HTR-8/SVneo (cell line): ENCODE measurements at regions not wholly inside any gene's neighbourhood (a gene's known extent, or its start where the extent isn't known, plus 50 kb on each side); places are given as distances from the start of the nearest gene placed in this dataset.
"Not testable (repeated sequence)": the region's sequence is repeated elsewhere in the genome, so short reads cannot be mapped to it uniquely, and the experiment has no call there.

ENCODE experiments used
- DNase-seq: peaks from one replicate; pipeline ENCODE4 v3.0.0; 2011; ENCODE audit warnings: low spot score, mixed read lengths; ENCODE audit not compliant: insufficient read length
- FAIRE-seq: peaks from 2 replicates; lab custom pipeline; 2011; peaks lifted over from hg19 to GRCh38; lab: Jason Lieb, UNC

DNA sequence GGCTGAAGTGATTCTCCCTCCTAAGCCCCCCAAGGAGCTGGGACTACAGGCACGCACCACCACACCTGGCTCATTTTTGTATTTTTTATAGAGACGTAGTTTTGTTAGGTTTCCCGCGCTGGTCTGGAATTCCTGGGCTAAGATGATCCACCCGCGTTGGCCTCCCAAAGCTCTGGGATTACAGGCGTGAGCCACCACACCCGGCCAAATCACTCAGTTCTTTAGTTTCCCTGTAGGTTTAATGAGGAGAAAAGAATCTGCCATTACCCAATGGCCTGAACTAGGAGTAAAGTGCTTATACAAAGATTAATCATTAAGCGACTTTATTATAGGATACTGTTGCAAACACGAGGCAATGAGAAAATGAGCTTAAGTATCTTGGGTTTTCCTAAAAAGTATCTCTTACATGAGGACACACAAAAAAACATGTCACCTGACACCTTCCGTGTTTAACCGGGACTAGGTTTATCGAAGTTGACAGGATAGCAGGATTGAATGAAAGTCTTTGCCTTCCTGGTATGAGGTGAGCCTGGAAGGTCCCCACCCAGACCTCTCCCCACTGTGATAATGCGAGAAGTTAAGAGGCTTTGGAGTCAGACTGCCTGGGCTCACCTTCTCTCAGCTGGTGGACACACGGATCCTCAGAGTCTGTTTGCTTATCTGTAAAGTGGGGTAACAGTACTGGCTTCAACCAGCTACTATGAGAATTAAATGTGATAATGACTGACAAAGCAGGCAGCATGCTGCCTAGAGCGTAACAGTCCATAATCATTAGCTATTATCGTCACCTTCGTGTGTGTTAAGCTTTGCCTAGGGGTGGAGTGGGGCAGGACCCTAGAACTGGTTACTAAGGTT, 133.5 kb upstream of the KRAS start:
- FAIRE-seq (no peak), DNase-seq (no peak)

DNA sequence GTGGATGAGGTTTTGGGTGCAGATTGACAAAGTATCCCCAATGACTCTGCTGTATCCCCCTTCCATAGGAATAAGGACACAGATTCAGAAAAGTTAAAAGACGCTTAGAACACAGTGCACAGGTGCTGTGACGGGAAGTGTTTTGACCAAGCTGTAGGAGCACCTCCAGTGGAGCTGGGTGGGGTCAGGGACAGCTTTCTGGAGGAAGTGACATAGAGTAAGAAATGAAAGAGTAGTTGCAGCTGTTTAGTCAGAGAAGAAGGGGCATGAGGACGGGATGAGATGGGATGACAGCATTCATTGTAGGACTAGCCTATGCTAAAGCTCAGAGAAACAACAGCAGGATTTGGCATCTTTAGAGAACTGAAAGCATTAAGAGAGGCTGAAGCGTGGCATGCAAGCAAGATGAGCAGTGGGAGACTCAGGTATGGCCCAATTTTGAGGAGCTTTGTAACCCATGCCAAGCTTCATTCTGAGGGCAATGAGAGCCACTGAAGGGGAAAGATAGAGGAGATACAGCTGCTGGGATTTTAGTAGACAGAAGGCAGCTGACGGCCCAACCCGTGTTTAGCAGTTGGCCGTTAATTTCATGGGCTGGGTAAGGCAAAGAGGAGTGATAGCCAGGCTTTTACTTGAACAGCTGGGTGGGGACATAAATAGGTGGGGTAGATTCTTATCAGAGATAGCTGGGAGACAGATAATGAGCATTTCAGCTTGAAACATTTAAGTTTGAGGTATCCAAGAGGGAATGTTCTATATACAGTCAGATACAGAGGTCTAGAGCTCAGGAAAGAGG, 131.8 kb upstream of the KRAS start:
- DNase-seq (no peak), FAIRE-seq (no peak)

DNA sequence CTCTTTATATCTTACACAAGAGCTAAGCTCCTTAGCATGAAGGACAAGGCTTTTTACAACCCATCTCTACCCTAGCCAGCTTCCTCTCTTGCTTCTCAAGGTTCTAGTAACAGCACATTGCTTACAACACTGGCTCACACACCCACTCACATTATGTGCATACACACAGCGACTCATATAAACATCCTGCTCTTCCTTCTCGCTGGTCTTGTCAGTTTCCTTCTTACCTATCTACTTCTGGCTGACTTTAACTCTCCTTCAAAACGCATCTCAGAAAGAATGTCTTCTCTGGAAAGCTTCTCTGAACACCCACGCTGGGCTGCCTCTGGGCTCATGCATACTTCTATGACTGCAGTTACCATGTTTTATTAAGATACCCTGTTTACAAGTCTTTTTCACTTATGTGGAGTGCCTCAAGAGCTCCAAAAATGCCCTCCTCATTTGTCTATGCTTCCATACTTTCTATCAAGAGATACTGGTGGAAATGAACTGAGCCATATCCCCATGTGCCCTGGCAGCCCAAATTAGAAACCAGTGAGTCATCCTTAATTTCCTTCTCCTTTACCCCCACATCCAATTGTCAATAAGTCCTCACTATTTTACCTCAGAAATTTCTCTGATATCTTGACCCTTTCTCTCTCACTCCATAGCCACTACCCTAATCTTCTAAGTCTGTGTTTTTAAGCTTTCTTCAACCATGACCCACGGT, 126.9 kb upstream of the KRAS start:
- no peak for DNase-seq
- FAIRE-seq: peak; percentile 49

DNA sequence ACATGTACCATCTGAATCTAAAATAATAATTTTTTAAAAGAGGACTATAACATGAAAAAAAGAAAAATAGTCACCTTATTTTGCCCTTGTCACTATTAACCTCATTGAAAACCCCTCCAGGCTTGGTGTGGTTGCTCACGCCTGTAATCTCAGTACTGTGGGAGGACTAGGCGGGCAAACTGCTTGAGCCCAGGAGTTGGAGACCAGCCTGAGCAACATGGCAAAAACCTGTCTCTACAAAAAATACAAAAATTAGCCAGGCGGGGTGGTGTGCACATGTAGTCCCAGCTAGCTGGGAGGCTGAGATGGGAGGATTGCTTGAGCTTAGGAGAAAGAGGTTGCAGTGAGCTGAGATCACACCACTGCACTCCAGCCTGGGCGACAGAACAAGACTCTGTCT, 126.3 kb upstream of the KRAS start:
- FAIRE-seq (no peak), DNase-seq (no peak)

DNA sequence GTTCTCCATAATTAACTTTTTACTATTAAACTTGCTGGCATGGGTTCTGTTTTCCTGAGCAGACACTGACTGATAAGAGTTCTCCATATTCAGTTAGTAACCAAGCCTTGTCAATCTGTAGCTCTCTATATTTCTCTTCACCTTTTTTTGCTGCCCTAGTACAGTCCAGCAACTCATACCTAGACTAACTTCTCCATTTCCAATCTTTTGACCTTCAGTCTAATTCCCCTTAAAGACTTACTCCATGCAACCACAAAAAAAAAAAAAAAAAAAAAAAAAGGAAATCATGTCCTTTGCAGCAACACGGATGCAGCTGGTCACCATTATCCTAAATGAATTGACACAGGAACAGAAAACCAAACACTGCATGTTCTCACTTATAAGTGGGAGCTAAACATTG, 125.7 kb upstream of the KRAS start:
- FAIRE-seq (no peak), DNase-seq (no peak)

DNA sequence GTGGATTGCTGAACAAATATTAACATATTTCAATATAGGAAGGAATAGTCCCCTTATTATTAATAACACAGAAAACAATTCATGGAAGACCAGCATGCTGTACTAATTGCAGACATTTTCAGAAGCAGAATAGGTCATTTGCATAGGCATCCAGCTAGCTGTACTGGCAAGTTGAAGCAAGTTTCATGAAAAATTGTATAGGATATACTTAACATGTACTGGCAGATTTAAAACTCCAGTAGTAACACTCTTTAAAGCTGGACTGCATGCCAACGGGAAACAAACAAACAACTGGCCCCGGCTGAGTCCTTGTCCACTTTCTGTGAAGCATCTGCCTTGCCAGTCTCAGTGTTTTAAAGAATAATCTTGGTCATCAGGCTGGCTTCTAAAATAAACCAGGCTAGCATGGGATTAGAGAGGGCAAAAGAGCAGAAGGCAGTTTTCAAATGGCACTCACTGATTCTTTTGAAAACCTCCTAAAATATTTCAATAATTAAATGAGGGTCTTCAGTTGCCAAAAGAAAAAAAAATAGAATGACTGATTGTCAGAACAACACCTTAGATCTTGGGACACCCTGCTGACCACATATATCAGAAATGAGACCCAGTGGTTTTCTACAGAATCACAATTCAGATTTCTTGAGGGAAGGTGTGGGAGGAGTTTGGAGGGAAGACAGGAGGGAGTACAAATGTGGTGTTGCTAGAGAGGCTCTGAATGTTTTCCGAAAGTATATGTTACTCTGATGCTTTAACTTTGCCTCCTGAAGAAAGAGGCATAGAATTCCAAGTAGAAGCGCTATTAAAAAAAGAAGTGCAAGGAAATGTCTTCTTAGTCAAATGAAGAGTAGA, 122.5 kb upstream of the KRAS start:
- FAIRE-seq (no peak), DNase-seq (no peak)

DNA sequence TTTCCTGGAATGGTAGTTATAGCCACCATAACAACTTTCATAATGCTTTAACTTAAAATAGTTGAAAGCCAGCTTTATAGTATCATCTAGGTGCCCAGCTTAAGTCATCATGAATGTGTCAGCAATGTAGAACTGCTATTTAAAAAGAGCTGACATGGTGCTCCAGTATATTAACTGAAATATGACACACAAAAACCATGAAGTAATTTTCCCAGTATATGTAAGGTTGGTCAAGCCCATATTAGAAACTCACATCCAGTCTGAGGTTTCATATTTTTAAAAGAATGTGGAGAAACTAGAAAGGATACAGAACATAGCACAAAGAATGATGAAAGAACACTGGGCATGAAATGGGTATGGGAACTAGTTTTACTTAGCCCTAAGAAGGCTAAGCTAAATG, 121.3 kb upstream of the KRAS start:
- no peak for DNase-seq
- no peak for FAIRE-seq

DNA sequence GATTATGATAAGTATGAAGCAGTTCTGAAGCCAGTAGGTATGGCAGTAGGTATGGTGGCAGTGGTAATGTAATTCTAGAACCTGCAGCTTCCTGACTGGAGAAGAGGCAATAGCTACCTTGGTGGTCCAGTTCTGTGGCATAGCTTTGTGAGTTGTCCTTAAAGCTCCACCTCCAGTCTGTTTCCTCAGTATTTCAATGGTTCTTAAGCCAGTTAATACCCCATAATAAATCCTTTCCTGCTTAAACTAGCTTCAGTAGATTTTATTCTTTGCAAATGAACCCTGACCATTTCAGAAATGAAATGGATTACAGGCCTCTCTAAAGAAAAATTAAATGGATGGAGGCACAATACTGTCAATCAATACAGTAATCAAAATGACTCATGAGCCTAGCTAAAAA, 117.8 kb upstream of the KRAS start:
- DNase-seq: no peak
- no peak for FAIRE-seq

DNA sequence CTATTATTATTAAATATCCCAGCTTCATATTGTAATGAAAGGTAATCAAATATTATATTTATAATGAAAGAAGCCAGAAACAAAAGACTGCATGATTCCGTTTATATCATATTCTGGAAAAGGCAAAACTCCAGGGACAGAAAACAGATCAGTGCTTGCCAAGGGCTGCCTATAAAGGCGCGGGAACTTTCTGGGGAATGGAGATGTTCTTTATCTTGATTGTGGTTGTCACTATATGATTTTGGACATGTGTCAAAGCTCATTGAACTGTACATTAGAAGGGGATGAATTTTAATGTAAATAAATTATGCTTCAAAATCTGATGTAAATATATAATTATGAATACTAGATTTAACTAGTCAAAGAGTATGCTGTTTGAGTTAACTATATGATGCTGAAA, 115.4 kb upstream of the KRAS start:
- DNase-seq (no peak), FAIRE-seq (no peak)

DNA sequence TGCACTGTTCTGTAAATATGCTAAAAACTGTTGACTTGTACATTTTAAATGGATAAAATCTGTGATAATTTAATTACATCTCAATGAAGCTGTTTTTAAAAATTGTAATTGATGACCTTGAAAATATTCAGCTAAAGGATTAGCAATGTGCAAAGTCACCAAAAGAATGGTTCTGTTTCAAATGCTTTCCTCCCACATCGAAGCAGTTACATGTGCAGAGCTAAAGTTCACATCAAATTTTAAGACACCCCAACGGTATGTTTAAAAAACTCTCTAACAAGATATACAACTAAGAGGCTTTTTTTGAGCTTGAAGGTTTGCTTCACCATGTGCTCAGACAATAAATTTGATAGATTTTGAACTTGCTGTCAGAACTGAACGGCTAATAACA, 114.6 kb upstream of the KRAS start:
- FAIRE-seq: no peak
- DNase-seq: no peak

DNA sequence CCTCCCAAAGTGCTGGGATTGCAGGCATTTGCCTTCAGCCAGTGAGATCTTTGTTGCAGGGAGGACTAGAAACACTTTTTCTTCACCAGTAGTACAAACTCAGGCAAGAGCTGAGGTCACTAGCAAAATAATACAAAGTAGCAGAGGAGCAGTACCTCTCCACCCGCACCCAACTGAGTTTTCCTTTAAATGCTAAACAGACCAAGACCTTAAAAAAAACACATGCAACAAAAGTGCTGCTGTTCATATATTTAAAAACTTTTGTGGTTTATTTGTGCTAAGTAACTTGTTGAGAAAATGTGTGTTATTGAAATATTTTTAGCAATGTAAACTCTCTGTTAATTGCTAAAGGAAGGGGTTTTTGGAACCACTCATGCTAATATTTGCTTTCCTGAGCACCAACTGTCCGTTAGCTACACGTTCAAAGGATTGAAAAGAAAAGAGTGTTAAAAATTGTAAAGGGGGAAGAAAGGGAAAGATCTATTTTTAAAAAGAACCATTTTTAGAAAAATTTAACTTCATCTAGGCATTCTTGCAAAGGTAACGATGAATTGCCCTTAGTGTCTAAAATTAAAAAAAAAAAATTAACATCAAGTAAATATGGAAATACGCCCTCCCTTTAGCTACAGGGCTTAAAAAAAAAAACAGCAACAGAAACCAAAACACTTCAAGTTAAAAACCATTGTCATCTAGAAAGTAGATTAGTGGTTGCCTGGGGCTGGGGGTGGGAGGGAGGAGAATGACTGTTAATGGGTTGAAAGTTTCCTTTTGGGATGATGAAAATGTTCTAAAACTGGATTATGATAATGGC, 114.0 kb upstream of the KRAS start:
- FAIRE-seq: no peak
- no peak for DNase-seq

DNA sequence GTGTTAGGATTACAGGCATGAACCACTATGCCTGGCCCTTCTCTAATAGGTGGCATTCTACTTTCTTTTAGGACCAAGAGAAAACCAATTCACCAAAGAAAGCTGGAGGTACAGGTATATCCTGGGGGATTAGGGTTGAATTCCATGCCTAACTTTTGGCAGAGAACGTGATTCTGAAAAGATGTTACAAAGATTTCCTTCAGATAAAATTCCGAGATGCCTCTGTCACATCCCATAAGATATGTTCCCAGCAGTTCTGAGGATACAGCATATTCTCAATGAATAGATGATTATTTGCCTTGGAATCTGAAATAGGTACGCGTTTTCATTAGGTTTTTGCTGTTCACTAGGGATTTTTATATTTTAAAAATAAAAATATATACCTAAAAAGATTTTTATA, 111.9 kb upstream of the KRAS start:
- no peak for FAIRE-seq
- no peak for DNase-seq

DNA sequence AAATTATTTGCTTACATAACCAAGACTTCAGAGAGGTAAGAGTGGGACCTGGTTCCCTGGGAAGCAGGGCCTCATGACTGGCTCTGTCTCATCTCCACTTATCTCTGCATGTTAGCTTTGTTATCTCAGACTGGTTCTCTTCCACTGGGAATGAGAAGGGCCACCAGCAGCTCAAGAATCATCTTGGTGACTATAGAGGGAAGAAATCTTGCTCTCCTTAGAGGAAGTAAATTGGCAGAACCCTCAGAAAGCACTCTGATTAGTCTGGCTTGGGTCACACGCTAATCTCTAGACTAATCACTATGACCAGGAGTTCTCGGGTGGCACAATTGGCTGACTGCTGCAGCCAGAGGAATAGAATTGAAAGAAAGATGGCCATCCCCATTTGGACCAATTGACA, 110.8 kb upstream of the KRAS start:
- FAIRE-seq: no peak
- no peak for DNase-seq

DNA sequence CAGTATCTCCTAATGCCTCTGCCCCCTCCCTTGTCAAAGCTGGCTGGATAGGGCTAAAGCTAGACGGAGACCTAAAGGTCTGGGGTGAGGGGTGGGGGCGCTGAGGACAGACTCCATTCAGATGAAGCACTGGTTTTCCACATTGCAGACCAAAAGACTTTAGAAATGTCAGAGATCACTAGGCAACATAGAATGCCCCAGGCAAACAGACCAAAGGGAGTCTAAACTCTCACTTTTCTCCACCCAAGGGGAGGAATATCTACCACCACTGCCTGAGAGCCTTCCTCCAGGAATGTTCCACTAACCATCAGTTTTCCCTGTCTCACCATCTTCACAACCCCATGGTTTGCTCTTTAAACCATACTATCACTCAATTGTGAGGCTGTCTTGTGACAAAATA, 106.9 kb upstream of the KRAS start:
- DNase-seq (no peak), FAIRE-seq (no peak)

DNA sequence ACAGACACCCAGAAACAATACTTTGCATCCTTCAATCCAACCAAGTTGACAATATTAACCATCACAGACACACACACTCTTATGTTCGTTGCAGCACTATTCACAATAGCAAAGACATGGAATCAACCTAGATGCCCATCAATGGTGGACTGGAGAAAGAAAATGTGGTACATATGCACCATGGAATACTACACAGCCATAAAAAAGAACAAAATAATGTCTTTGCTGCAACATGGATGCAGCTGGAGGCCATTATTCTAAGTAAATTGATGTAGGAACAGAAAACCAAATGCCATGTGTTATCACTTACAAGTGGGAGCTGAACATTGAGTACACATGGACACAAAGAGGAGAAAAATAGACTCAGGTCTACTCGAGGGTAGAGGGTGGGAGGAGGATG, 102.2 kb upstream of the KRAS start:
- FAIRE-seq: peak; percentile 76
- not testable (repeated sequence) for DNase-seq

DNA sequence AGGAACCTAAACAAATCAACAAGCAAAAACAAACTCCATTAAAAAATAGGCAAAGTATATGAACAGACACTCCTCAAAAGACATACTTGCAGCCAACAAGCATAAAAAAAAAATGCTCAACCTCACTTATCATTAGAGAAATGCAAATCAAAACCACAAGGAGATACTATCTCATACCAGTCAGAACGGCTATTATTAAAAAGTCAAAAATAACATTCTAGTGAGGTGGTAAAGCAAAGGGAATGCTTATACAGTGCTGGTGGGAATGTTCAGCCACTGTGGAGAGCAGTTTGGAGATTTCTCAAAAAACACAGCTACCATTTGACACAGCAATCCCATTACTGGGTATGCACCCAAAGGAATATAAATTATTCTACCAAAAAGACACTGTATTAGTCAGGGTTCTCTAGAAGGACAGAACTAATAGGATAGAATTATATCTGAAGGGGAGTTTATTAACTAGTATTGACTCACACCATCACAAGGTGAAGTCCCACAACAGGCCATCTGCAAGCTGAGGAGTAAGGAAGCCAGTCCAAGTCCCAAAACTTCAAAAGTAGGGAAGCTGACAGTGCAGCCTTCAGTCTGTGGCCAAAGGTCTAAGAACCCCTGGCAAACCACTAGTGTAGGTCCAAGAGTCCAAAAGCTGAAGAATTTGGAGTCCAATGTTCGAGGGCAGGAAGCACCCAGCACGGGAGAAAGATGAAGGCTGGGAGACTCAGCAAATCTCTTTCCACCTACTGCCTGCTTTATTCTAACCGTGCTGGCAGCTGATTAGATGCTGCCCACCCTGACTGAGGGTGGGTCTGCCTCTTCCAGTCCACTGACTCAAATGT, 101.6 kb upstream of the KRAS start:
- no peak for DNase-seq
- FAIRE-seq: no peak

DNA sequence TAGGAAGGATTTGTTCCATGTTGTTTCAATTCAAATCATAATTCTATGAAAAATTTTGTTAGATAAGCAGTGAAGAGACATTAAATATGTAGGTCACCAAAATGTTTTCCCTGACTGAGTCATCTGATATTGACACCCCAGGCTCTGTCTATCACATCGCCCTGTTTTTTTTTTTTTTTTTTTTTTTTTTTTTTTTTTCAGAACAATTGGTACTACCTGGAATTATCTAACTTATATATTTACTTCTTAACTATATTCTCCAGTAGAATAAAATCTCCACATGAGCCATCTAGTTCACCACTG, 97.8 kb upstream of the KRAS start:
- no peak for FAIRE-seq

DNA sequence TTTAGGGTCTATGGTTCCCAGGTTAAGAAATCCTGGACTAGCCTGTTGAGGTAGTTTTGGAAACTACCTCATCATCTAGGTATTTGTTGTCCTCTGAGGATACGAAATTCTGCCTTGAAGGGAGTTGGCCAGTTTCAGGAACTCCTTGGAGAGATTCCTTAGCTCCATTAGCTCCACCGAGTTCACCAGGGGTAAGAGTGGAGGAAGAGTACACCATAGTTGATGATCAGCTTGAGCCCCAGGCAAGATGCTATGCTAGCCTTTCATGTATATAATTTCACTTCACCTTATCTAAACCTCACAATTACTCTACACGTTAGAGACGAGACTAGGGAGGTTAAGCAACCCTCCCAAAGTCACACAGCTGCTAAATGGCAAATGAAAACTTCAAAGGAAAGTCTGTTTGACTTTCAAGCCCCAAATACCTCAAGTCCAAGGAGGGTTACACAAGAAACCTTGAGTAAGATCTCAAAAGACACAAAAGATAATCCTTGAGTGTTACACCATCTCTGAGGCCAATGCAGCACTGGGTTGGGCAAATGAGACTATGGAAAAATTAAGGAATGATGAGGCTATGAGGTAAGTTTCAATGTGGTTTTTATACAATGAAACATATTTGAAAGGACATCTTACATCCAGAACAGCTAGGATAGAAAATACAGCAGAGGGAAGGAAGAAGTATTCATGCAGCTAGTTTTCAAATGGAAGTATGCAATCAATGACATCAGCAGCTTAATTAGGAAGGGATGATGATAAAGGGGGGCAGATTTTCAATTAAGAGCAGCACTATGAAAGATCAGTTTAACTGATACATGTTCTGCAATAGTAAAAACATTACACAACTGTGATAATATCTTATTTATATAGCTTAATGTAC, 97.2 kb upstream of the KRAS start:
- no peak for FAIRE-seq

More for the DNA sequence above, 97.8 kb upstream of the KRAS start:
- DNase-seq: no peak

More for the DNA sequence above, 97.2 kb upstream of the KRAS start:
- no peak for DNase-seq
